ENCODE measurements at regions not wholly inside any gene's neighbourhood (a gene's known extent, or its start where the extent isn't known, plus 50 kb on each side); places are given as distances from the start of the nearest gene placed in this dataset.

DNA sequence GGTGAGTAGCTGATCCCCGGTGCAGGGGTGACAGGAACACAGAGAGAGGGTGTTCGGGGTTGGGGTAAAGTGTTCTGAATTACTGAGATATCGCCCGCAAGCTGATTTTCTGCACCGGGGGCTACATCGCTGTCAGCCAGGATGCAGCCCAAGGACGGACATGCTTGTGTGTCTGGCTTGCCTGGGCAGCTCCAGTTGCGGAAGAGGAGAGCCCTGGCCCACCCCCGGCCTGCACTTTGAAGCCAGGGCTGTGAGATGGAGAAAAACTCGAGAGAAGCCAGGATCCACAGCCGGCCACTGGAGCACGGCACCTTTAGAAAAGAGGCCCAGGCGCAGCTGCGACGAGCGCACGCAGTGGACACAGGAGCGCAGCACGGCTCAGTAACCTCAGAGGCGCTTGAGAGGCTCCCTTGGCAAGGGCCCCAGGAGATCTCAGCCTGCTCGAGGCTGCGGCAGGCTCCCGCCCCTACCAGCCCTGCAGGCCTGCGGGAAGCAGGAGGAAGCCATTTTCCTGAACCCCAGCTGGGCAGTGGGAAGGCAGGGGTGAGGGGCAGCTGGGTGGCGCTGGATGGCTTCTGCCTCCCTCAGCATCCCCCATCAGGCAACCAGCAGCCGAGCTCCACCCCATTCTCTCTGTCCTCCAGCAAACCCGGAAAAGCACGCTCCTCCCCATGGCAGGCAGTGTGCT lies 59.2 kb downstream of the C9orf50 start:
- no peaks in the 10 kb centered on the region for H3K36me3 Mint-ChIP-seq
- no peak for DNase-seq
- no peak for ATAC-seq (ENCODE audit: low read depth in 2 of 2)
- H3K4me3 Mint-ChIP-seq: no peak overlapping the region
- no peak overlapping the region for H3K27ac Mint-ChIP-seq
- Histone ChIP-seq H3K27me3 (ENCODE audit: control insufficient read depth, insufficient read depth, low read length) (no peaks in the 10 kb centered on the region), H3K27ac (ENCODE audit: insufficient read depth, low read length, poor library complexity, severe bottlenecking) (no peak overlapping the region), H3K4me1 (ENCODE audit: control insufficient read depth, insufficient read depth, low read length, poor library complexity, severe bottlenecking) (no peaks in the 10 kb centered on the region), H3K9me3 (ENCODE audit: control insufficient read depth in 2 of 2, low read length in 2 of 2) (no peaks in the 10 kb centered on the region), H3K36me3 (ENCODE audit: control insufficient read depth, insufficient read depth, low read length) (no peaks in the 10 kb centered on the region), H3K4me3 (ENCODE audit: low read depth, low read length) (no peak overlapping the region)
- H3K27me3 Mint-ChIP-seq: peaks cover 22% of the 10 kb centered on the region
- no peaks in the 10 kb centered on the region for H3K9me3 Mint-ChIP-seq
- no peaks in the 10 kb centered on the region for H3K4me1 Mint-ChIP-seq

GRCh38 chr9:129560881-129561306 lies 60.0 kb downstream of the C9orf50 start:
- peaks cover 18% of the 10 kb centered on the region for H3K27me3 Mint-ChIP-seq
- H3K4me1 Mint-ChIP-seq: no peaks in the 10 kb centered on the region
- DNase-seq: no peak
- no peak overlapping the region for H3K27ac ChIP-seq (ENCODE audit: insufficient read depth, low read length, poor library complexity, severe bottlenecking)
- H3K36me3 Mint-ChIP-seq: no peaks in the 10 kb centered on the region
- H3K27ac Mint-ChIP-seq: peak overlapping the region in 1 of 3 donors; percentile 61
- no peaks in the 10 kb centered on the region for H3K36me3 ChIP-seq (ENCODE audit: control insufficient read depth, insufficient read depth, low read length)
- H3K27me3 ChIP-seq (ENCODE audit: control insufficient read depth, insufficient read depth, low read length): no peaks in the 10 kb centered on the region
- no peak overlapping the region for H3K4me3 ChIP-seq (ENCODE audit: low read depth, low read length)
- no peak overlapping the region for H3K4me3 Mint-ChIP-seq
- no peaks in the 10 kb centered on the region for H3K4me1 ChIP-seq (ENCODE audit: control insufficient read depth, insufficient read depth, low read length, poor library complexity, severe bottlenecking)
- no peaks in the 10 kb centered on the region for H3K9me3 Mint-ChIP-seq
- no peaks in the 10 kb centered on the region for H3K9me3 ChIP-seq (ENCODE audit: control insufficient read depth in 2 of 2, low read length in 2 of 2)
- no peak for ATAC-seq (ENCODE audit: low read depth in 2 of 2)

- H3K4me1 Mint-ChIP-seq: no peaks in the 10 kb centered on the region
- no peak for DNase-seq
- Histone ChIP-seq H3K36me3 (ENCODE audit: control insufficient read depth, insufficient read depth, low read length) (no peaks in the 10 kb centered on the region), H3K9me3 (ENCODE audit: control insufficient read depth in 2 of 2, low read length in 2 of 2) (no peaks in the 10 kb centered on the region), H3K27me3 (ENCODE audit: control insufficient read depth, insufficient read depth, low read length) (no peaks in the 10 kb centered on the region), H3K4me1 (ENCODE audit: control insufficient read depth, insufficient read depth, low read length, poor library complexity, severe bottlenecking) (no peaks in the 10 kb centered on the region), H3K27ac (ENCODE audit: insufficient read depth, low read length, poor library complexity, severe bottlenecking) (no peak overlapping the region), H3K4me3 (ENCODE audit: low read depth, low read length) (no peak overlapping the region)
- peaks cover 12% of the 10 kb centered on the region for H3K27me3 Mint-ChIP-seq
- H3K9me3 Mint-ChIP-seq: no peaks in the 10 kb centered on the region
- no peak for ATAC-seq (ENCODE audit: low read depth in 2 of 2)
- H3K27ac Mint-ChIP-seq: no peak overlapping the region
- no peak overlapping the region for H3K4me3 Mint-ChIP-seq
- no peaks in the 10 kb centered on the region for H3K36me3 Mint-ChIP-seq
These were observed 61.4 kb downstream of the C9orf50 start for GRCh38 chr9:129559506-129559881.

DNA sequence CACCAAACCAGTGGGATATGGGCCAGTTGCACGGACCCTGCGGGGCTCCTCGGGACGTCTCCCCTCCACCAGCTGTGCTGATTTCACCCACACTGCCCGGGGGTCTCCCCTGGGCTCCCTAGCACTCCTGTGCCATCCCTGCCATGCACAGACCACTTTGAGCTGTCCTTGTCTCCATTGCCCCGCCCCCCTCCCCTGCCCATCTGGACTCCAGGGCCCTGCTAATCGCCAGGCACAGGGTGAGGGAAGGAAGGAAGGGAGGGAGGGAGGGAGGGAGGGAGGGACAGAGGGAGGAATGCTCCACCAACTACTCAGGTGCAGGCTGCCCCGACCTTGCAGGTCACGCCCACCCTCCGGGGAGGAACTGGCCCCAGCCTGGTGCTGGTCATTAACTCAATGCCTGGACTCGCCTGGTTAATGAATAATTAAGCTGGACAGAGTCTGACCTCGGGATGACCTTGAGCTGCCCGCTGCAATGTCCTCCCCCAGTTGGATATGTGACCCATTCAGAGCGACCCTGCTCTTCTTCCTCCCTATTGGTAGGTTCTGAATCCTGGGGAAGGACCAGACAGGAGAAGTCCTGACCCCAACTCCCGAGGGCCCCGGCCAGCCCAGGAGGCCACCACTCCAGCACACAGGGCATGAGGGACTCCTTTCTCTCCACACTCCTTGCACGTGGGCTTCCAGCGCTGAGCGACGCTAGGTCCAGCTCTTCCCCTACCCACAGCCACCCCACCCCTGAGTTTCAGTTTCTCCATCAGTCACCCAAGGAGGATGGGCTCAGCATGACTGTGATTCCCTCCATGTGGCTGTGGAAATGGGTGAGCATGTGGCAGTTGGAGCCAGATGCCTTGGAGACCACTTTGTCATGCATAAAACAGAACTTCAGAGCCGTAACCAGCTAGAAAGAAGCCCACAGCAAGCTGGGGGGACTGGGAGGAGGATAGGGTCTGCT lies 62.1 kb downstream of the C9orf50 start:
- Histone ChIP-seq H3K4me3 (ENCODE audit: low read depth, low read length) (no peak overlapping the region), H3K4me1 (ENCODE audit: control insufficient read depth, insufficient read depth, low read length, poor library complexity, severe bottlenecking) (no peaks in the 10 kb centered on the region), H3K27me3 (ENCODE audit: control insufficient read depth, insufficient read depth, low read length) (no peaks in the 10 kb centered on the region), H3K27ac (ENCODE audit: insufficient read depth, low read length, poor library complexity, severe bottlenecking) (no peak overlapping the region), H3K36me3 (ENCODE audit: control insufficient read depth, insufficient read depth, low read length) (no peaks in the 10 kb centered on the region), H3K9me3 (ENCODE audit: control insufficient read depth in 2 of 2, low read length in 2 of 2) (no peaks in the 10 kb centered on the region)
- H3K4me3 Mint-ChIP-seq: no peak overlapping the region
- H3K27ac Mint-ChIP-seq: no peak overlapping the region
- ATAC-seq (ENCODE audit: low read depth in 2 of 2): no peak
- H3K9me3 Mint-ChIP-seq: no peaks in the 10 kb centered on the region
- no peaks in the 10 kb centered on the region for H3K4me1 Mint-ChIP-seq
- no peak for DNase-seq
- H3K27me3 Mint-ChIP-seq: peaks cover 18% of the 10 kb centered on the region
- no peaks in the 10 kb centered on the region for H3K36me3 Mint-ChIP-seq

DNA sequence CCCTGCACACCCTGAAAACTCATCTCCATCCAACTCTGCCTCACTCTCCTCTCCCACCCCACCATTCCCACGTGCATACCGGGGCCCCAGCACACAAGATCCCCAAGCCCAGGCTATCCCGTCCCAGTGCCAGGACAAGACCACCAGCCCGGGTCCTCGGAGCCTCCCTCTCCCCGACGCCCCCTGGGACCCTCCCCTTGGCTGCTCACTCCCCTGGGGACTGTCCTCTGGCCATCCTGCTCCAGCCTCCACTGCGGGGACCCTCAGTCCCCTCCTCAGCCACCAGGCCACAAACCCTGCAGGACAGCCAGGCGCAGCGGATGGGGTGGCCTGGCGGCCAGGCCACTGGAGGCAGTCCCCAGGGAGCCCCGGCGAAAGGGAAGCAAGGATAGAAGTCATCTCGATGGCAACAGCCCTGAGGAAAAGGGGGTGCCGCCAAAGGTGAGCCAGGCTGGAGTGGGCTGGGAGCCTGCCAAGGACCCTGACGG lies 62.8 kb downstream of the C9orf50 start:
- Histone ChIP-seq H3K4me3 (ENCODE audit: low read depth, low read length) (no peak overlapping the region), H3K36me3 (ENCODE audit: control insufficient read depth, insufficient read depth, low read length) (no peaks in the 10 kb centered on the region), H3K27me3 (ENCODE audit: control insufficient read depth, insufficient read depth, low read length) (no peaks in the 10 kb centered on the region), H3K9me3 (ENCODE audit: control insufficient read depth in 2 of 2, low read length in 2 of 2) (no peaks in the 10 kb centered on the region), H3K4me1 (ENCODE audit: control insufficient read depth, insufficient read depth, low read length, poor library complexity, severe bottlenecking) (no peaks in the 10 kb centered on the region), H3K27ac (ENCODE audit: insufficient read depth, low read length, poor library complexity, severe bottlenecking) (no peak overlapping the region)
- Mint-ChIP-seq H3K4me3 (no peak overlapping the region), H3K27me3 (peaks cover 26% of the 10 kb centered on the region), H3K27ac (no peak overlapping the region), H3K9me3 (no peaks in the 10 kb centered on the region), H3K4me1 (no peaks in the 10 kb centered on the region), H3K36me3 (no peaks in the 10 kb centered on the region)
- DNase-seq (no peak), ATAC-seq (ENCODE audit: low read depth in 2 of 2) (no peak)

DNA sequence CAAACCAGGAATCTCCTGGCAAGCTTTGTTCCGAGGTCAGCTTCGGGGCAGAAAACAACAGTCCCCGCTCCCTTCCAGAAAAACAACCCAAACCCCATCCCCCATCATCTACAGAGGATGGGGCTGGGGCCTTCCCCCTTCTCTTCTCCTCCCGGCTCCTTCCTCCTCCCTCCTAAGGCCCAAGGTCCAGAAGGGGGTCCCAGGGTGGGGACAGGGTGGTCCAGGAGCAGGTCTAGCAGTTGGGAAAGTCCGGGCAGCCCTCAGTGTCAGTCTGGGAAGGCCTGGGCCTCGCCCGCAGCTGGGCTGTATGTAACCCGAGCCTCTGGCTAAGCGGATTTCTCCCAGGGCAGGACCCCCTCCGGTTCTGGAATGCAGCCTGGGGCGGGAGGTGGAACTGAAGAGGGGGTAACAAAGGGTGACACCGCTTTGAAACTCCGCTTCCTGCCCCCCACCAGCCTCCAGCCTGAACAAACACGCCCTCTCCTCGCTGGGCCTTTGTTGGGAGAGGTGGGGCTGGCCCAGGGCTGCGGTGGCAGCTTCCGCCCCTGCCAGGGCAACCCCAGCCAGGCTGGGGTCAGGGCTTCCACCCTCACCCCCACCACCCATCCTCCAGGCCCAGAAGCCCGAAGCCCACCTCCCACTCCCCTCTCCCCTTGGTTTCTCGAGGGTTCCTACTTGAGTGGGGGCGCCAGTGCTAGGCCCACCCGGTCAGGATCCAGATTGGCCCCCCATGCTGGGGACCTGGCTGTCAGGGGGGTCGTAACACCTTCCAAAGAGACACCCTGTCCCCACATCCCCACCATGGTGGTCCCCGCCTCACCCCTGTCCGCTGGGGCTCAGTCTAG lies 63.5 kb downstream of the C9orf50 start:
- Histone ChIP-seq H3K9me3 (ENCODE audit: control insufficient read depth in 2 of 2, low read length in 2 of 2) (no peaks in the 10 kb centered on the region), H3K27ac (ENCODE audit: insufficient read depth, low read length, poor library complexity, severe bottlenecking) (no peak overlapping the region), H3K4me3 (ENCODE audit: low read depth, low read length) (no peak overlapping the region), H3K36me3 (ENCODE audit: control insufficient read depth, insufficient read depth, low read length) (no peaks in the 10 kb centered on the region), H3K27me3 (ENCODE audit: control insufficient read depth, insufficient read depth, low read length) (no peaks in the 10 kb centered on the region), H3K4me1 (ENCODE audit: control insufficient read depth, insufficient read depth, low read length, poor library complexity, severe bottlenecking) (no peaks in the 10 kb centered on the region)
- ATAC-seq (ENCODE audit: low read depth in 2 of 2): no peak
- H3K9me3 Mint-ChIP-seq: no peaks in the 10 kb centered on the region
- H3K27me3 Mint-ChIP-seq: peaks cover 26% of the 10 kb centered on the region
- no peak overlapping the region for H3K27ac Mint-ChIP-seq
- H3K4me1 Mint-ChIP-seq: no peaks in the 10 kb centered on the region
- no peak overlapping the region for H3K4me3 Mint-ChIP-seq
- no peaks in the 10 kb centered on the region for H3K36me3 Mint-ChIP-seq
- no peak for DNase-seq

GRCh38 chr9:129556491-129557191 lies 64.3 kb downstream of the C9orf50 start:
- no peaks in the 10 kb centered on the region for H3K9me3 Mint-ChIP-seq
- no peaks in the 10 kb centered on the region for H3K4me1 Mint-ChIP-seq
- H3K4me1 ChIP-seq (ENCODE audit: control insufficient read depth, insufficient read depth, low read length, poor library complexity, severe bottlenecking): no peaks in the 10 kb centered on the region
- DNase-seq (no peak), ATAC-seq (ENCODE audit: low read depth in 2 of 2) (no peak)
- no peak overlapping the region for H3K4me3 ChIP-seq (ENCODE audit: low read depth, low read length)
- no peaks in the 10 kb centered on the region for H3K36me3 ChIP-seq (ENCODE audit: control insufficient read depth, insufficient read depth, low read length)
- no peaks in the 10 kb centered on the region for H3K36me3 Mint-ChIP-seq
- H3K4me3 Mint-ChIP-seq: no peak overlapping the region
- H3K27ac Mint-ChIP-seq: no peak overlapping the region
- H3K27me3 Mint-ChIP-seq: peaks cover 33% of the 10 kb centered on the region
- no peak overlapping the region for H3K27ac ChIP-seq (ENCODE audit: insufficient read depth, low read length, poor library complexity, severe bottlenecking)
- no peaks in the 10 kb centered on the region for H3K27me3 ChIP-seq (ENCODE audit: control insufficient read depth, insufficient read depth, low read length)
- H3K9me3 ChIP-seq (ENCODE audit: control insufficient read depth in 2 of 2, low read length in 2 of 2): no peaks in the 10 kb centered on the region
